Neutrophil (primary cell): ENCODE measurements at regions not wholly inside any gene's neighbourhood (a gene's known extent, or its start where the extent isn't known, plus 50 kb on each side); places are given as distances from the start of the nearest gene placed in this dataset.
"Not testable (repeated sequence)": the region's sequence is repeated elsewhere in the genome, so short reads cannot be mapped to it uniquely, and the experiment has no call there.

Source experiments
- H3K27ac ChIP-seq: fragments of 200-600 bp; sonication (generic); 2 replicates; pipeline ENCODE4 v1.5.1; 2016; ENCODE audit warnings: mild to moderate bottlenecking, moderate library complexity
- H3K27me3 ChIP-seq: fragments of 200-600 bp; sonication (generic); 2 replicates; pipeline ENCODE4 v1.6.0; 2016; ENCODE audit warnings: mild to moderate bottlenecking
- H3K36me3 ChIP-seq: fragments of 200-600 bp; sonication (generic); 2 replicates; pipeline ENCODE4 v1.5.1; 2017
- H3K4me1 ChIP-seq, 2 experiments: fragments of 200-600 bp in 1 of 2; sonication (generic) in 1 of 2; 1 replicate in 1 of 2; 2 replicates in 1 of 2; pipeline versions ENCODE4 v1.5.1 to v1.6.1; 2013 to 2016; ENCODE audit warnings: low read depth in 1 of 2, low read length in 1 of 2, mild to moderate bottlenecking in 1 of 2, moderate library complexity in 1 of 2; ENCODE audit not compliant: control insufficient read depth in 1 of 2, insufficient read depth in 1 of 2
- H3K4me3 ChIP-seq, 2 experiments: fragments of 200-600 bp in 1 of 2; sonication (generic) in 1 of 2; 1 replicate in 1 of 2; 2 replicates in 1 of 2; pipeline ENCODE4 v1.5.1; 2013 to 2016; ENCODE audit warnings: low read depth in 1 of 2, low read length in 1 of 2, mild to moderate bottlenecking in 1 of 2, moderate library complexity in 1 of 2
- H3K9me3 ChIP-seq: fragments of 200-600 bp; sonication (generic); 2 replicates; pipeline ENCODE4 v1.5.1; 2016
- TF ChIP-seq, protein P1 (sequence below): fragments of 200-600 bp; sonication (generic); IDR thresholded peaks from 2 replicates; pipeline ENCODE4 v1.5.1; 2016; ENCODE audit warnings: antibody characterized with exemption

DNA sequence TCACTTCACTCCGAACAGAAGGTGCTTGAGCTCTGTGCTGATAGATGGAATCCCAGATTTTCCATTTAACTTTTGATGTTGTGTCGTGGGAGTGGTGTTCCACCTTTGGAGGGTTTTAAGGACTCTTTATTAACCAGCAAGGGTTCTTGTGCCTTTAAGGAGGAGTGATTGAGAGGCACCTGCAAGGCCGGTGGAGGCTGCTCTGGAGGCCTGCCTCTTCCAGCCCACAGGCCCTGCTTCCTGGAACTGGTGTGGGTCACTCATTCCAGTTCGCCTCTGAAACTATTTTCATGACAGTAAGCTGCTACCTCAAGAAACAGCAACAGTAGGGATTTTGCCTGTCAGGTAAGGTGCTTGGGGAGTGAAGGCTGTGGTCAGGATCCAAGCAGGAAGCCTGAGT, 58.8 kb upstream of the APCDD1L start:
- no peaks in the 10 kb centered on the region for H3K36me3 ChIP-seq
- TF ChIP-seq, protein P1, sequence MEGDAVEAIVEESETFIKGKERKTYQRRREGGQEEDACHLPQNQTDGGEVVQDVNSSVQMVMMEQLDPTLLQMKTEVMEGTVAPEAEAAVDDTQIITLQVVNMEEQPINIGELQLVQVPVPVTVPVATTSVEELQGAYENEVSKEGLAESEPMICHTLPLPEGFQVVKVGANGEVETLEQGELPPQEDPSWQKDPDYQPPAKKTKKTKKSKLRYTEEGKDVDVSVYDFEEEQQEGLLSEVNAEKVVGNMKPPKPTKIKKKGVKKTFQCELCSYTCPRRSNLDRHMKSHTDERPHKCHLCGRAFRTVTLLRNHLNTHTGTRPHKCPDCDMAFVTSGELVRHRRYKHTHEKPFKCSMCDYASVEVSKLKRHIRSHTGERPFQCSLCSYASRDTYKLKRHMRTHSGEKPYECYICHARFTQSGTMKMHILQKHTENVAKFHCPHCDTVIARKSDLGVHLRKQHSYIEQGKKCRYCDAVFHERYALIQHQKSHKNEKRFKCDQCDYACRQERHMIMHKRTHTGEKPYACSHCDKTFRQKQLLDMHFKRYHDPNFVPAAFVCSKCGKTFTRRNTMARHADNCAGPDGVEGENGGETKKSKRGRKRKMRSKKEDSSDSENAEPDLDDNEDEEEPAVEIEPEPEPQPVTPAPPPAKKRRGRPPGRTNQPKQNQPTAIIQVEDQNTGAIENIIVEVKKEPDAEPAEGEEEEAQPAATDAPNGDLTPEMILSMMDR: no peak
- peaks cover 6% of the 10 kb centered on the region for H3K27me3 ChIP-seq

DNA sequence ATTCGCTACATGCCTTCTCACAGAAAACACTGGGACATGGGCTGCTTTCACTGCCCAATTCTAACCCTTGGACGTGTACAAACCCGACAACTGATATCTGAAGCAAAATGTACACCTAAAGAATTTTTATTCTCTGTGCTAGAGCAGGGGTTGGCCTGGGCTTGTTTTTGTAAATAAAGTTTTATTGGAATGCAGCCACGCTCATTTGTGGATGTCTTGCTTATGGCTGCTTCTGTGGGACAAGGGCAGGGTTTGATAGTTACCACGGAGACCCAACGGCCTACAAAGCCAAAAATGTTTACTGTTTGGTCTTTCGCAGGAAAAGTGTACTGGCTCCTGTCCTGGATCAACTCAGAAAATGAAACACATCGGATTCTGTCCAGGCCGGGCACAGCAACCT, 58.1 kb upstream of the APCDD1L start:
- TF ChIP-seq, protein P1: no peak
- Histone ChIP-seq H3K9me3 (no peaks in the 10 kb centered on the region), H3K27me3 (peaks cover 13% of the 10 kb centered on the region), H3K36me3 (no peaks in the 10 kb centered on the region), H3K4me1 (peaks cover 0 to 4% of the 10 kb centered on the region in 2 experiments), H3K27ac (no peak overlapping the region), H3K4me3 (no peak overlapping the region)

More for the DNA sequence above, 58.8 kb upstream of the APCDD1L start:
- Histone ChIP-seq H3K4me1 (peaks cover 0 to 4% of the 10 kb centered on the region in 2 experiments), H3K9me3 (no peaks in the 10 kb centered on the region), H3K4me3 (no peak overlapping the region), H3K27ac (no peak overlapping the region)

- H3K4me3 ChIP-seq, H3K36me3 ChIP-seq, H3K4me1 ChIP-seq, H3K9me3 ChIP-seq, H3K27ac ChIP-seq: not testable (repeated sequence)
- H3K27me3 ChIP-seq: peaks cover 14% of the 10 kb centered on the region
These were observed 57.2 kb upstream of the APCDD1L start for GRCh38 chr20:58572428-58572763.

GRCh38 chr20:58571693-58572427, 56.7 kb upstream of the APCDD1L start:
- no peaks in the 10 kb centered on the region for H3K36me3 ChIP-seq
- no peaks in the 10 kb centered on the region for H3K9me3 ChIP-seq
- peaks cover 14% of the 10 kb centered on the region for H3K27me3 ChIP-seq
- H3K4me3 ChIP-seq: no peak overlapping the region
- TF ChIP-seq, protein P1: no peak
- peaks cover 0 to 4% of the 10 kb centered on the region in 2 experiments for H3K4me1 ChIP-seq
- no peak overlapping the region for H3K27ac ChIP-seq

- Histone ChIP-seq H3K36me3 (no peaks in the 10 kb centered on the region), H3K9me3 (no peaks in the 10 kb centered on the region), H3K27me3 (peaks cover 14% of the 10 kb centered on the region), H3K4me3 (no peak overlapping the region), H3K27ac (no peak overlapping the region), H3K4me1 (peaks cover 0 to 4% of the 10 kb centered on the region in 2 experiments)
- TF ChIP-seq, protein P1: no peak
These were observed 56.1 kb upstream of the APCDD1L start for GRCh38 chr20:58571356-58571692.

DNA sequence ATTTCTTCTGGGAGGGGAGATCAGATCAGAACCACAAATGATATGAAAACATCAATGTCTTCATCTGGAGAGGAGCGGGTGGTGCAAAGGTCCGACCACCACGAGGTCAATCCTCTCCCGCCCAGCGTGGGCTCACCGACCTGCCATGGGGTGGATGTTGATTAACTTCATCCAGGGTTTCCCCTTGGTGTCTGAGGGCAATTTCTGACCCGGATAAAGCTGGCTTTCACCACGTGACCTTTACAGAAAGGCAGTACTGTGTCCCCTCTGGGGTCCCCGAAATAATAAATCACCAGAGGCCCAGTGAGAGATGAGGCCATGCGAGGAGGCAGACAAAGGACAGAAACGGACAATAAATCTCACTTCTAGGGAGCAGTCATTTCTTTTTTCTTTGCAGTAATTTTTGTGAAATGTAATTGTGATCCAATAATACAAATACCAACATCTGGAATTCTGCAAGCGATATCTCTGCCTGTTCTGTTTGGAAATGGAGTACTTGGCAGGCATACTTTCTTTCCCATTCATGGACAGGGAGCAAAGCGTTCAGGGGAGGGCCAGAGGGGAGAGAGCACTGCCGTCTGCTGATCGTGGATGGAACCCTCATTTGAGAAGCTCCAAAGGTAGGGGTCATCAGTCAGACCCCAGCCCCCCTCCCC, 55.1 kb upstream of the APCDD1L start:
- Histone ChIP-seq H3K36me3 (no peaks in the 10 kb centered on the region), H3K27me3 (peaks cover 14% of the 10 kb centered on the region), H3K9me3 (no peaks in the 10 kb centered on the region), H3K4me1 (peaks cover 0 to 4% of the 10 kb centered on the region in 2 experiments), H3K4me3 (no peak overlapping the region), H3K27ac (no peak overlapping the region)
- TF ChIP-seq, protein P1: no peak
